ENCODE measurements at regions not wholly inside any gene's neighbourhood (a gene's known extent, or its start where the extent isn't known, plus 50 kb on each side); places are given as distances from the start of the nearest gene placed in this dataset.
"Not testable (repeated sequence)": the region's sequence is repeated elsewhere in the genome, so short reads cannot be mapped to it uniquely, and the experiment has no call there.

DNA sequence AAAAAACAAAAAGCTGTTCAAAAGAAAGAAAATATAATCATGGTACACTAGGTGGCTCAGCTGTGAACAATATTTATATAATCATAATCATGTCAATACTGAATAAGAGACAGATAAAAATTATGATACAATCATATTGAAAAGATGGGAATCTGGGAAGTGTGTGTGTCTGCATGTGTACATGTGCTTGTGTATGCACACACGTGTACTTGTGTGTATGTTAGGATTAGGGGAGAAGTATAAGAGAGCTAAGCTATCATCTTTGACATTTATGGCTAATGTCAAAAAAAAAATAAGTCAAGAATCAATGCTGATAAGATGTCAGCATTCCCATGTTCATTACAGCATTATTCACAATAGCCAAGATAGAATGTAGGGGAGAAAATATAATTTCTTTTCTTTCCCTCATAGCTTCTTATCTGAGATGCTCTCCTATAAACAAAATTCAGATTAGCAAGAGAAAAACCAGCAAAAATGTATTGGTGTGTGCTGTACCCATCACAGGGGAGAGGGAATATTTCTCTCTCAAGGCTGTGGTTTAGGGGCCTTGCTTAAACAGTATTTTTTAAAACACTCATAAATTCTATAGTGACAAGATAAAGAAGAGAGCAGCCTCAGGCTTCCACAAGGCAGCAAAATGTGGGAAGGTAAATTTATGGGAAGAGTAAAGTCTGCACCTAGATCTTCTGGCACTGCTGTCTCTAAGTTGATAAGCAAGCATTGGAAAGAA lies 63.4 kb upstream of the ITGA11 start:
- Histone ChIP-seq H3K4me3 (ENCODE audit: low read depth, low read length) (no peak overlapping the region), H3K36me3 (ENCODE audit: insufficient read depth) (no peaks in the 10 kb centered on the region), H3K4me1 (ENCODE audit: insufficient read depth) (no peaks in the 10 kb centered on the region), H3K27ac (ENCODE audit: low read depth) (no peak overlapping the region)
- DNase-seq (ENCODE audit: extremely low spot score) = no peak
- WGBS = 71% methylated on average over 1 of the region's 1 CpG

DNA sequence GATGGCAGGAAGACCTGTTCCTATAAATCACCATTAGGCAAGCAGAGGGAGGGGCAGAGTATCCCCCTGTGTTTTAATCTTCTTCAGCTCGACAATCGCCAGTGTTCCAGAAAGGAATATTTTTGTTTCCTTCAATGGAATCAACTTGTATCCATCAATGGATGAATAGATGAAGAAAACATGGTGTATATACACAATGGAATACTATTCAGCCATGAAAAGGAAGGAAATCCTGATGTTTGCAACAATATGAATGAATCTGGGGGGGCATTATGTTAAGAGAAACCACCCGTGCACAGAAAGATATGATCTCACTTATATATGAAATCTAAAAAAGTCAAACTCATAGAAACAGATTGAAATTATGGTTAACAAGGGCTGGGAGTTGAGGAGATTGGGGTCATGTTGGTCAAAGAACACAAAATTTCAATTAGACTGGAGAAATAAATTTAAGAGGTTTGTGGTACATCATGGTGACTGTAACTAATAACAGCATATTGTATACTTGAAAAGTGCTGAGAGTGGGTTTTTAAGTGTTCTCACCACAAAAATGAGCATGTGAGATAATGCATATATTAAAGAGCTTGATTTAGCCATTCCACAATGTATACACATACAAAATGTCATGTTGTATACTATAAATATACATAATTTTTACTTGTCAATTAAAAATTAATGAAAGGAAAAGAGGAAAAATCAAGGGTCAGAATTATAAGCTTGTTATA lies 64.2 kb upstream of the ITGA11 start:
- Histone ChIP-seq H3K4me1 (ENCODE audit: insufficient read depth) (no peaks in the 10 kb centered on the region), H3K27ac (ENCODE audit: low read depth) (no peak overlapping the region), H3K4me3 (ENCODE audit: low read depth, low read length) (no peak overlapping the region), H3K36me3 (ENCODE audit: insufficient read depth) (no peaks in the 10 kb centered on the region)
- DNase-seq (ENCODE audit: extremely low spot score) = no peak
- 58% methylated on average over 3 of the region's 3 CpGs for WGBS

DNA sequence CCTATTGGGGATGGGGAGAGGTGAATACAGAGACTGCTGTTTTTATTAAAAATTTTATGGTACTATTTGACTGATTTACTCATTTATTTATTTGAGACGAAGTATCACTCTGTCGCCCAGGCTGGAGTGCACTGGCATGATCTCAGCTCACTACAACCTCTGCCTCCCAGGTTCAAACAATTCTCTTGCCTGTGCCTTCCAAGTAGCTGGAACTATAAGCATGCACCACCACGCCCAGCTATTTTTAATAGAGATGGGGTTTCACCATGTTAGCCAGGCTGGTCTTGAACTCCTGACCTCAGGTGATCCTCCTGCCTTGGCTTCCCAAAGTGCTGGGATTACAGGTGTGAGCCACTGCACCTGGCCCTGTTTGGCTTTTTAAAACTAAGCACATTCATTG lies 64.8 kb upstream of the ITGA11 start:
- not testable (repeated sequence) for DNase-seq (ENCODE audit: extremely low spot score); H3K4me3 ChIP-seq (ENCODE audit: low read depth, low read length); H3K27ac ChIP-seq (ENCODE audit: low read depth); H3K4me1 ChIP-seq (ENCODE audit: insufficient read depth); H3K36me3 ChIP-seq (ENCODE audit: insufficient read depth)
- 90% methylated on average over 3 of the region's 3 CpGs for WGBS

DNA sequence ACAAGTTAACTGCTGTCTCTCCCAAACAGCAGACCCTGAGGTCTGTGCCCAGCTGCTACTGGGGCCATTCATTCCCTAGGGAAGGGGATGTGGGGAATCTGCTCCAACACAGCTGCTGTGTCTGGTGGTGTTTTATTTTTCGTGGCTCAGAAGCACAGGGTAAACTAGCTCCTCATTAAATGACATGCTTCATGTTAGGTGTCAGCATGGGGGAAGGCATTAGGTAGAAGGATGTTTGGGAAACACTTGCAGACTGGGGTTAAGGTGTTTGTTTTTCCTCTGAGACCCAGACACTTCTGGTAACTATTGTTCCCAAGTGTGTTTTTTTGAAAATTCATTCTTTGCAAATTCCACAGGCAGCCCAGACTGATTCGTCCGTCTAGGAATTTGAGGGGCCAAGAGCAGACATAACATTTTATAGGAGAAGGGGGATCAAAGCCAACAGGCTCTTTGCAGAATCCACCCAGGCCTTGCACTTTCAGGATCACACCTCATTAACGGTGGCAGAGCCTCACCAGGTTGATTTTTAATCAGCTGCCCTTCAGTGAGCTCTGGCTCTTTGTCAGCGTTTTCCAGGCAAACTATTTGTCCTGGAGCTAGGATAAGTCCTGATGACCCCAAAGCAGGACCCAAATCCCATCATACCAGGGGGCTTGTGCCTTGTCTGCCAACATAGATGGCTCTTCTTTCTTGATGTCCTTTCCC lies 65.4 kb upstream of the ITGA11 start:
- Histone ChIP-seq H3K4me3 (ENCODE audit: low read depth, low read length) (no peak overlapping the region), H3K4me1 (ENCODE audit: insufficient read depth) (no peaks in the 10 kb centered on the region), H3K27ac (ENCODE audit: low read depth) (no peak overlapping the region), H3K36me3 (ENCODE audit: insufficient read depth) (no peaks in the 10 kb centered on the region)
- 69% methylated on average over 5 of the region's 5 CpGs for WGBS
- DNase-seq (ENCODE audit: extremely low spot score) = no peak

DNA sequence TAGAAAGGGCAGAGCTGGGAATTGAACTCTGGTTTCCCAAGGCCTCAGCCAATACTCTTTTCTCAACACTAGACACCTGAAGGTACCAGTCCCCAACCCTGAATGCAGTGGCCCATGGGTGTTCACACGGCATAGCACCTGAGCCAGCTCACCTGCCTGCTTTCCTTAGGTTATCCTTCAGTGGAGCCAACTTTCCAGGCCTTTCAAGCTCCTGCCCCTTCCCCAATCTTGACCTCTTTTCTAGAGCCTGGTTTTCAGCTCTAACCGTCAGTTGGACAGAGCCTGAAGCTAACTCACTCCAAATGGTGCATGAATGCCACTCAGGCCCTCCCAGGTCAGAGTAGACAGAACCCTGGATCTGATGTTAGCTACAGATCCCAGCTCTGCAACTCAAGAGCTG lies 66.1 kb upstream of the ITGA11 start:
- H3K27ac ChIP-seq (ENCODE audit: low read depth) = no peak overlapping the region
- WGBS = 98% methylated on average over 2 of the region's 2 CpGs

DNA sequence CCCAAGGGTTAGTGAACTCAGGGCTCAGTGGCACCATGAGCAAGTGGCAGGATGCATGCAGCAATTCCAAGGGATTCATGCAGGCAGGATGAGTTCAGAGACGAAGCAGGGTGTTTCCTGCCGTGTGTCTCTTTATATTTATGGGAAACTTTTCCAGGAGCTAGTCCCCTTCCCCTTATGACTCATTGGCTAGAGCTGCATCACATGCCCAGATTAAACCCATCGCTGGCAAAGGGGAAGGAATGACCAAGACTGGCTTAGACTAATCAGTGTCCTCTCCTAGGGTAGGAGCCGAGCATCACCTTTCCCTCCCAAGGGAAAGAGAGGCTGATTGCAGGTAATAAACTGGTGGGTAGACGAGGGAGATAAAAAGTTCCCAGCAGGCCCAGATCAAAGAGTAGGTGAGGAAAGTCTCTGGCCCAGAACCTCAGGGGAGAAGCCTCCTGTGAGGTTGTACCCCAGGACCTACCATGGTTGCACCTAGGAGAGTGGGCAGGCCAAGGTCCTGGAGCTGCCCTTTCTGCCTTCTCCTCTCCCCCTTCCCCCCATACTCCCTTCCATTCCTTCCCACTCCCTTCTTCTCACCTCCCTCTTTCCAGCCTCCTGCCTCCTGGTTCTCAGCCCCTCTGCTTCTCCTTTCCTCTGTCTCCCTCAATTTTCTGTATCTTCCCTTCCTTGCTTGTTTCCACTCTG lies 67.8 kb upstream of the ITGA11 start:
- 79% methylated on average over 5 of the region's 5 CpGs for WGBS
- no peak overlapping the region for H3K4me3 ChIP-seq (ENCODE audit: low read depth, low read length)
- H3K4me1 ChIP-seq (ENCODE audit: insufficient read depth) = no peaks in the 10 kb centered on the region
- DNase-seq (ENCODE audit: extremely low spot score) = no peak
- H3K27ac ChIP-seq (ENCODE audit: low read depth) = no peak overlapping the region
- H3K36me3 ChIP-seq (ENCODE audit: insufficient read depth) = no peaks in the 10 kb centered on the region

More for the DNA sequence above, 66.1 kb upstream of the ITGA11 start:
- H3K4me1 ChIP-seq (ENCODE audit: insufficient read depth) = no peaks in the 10 kb centered on the region
- no peak overlapping the region for H3K4me3 ChIP-seq (ENCODE audit: low read depth, low read length)
- no peaks in the 10 kb centered on the region for H3K36me3 ChIP-seq (ENCODE audit: insufficient read depth)
- DNase-seq (ENCODE audit: extremely low spot score) = no peak

DNA sequence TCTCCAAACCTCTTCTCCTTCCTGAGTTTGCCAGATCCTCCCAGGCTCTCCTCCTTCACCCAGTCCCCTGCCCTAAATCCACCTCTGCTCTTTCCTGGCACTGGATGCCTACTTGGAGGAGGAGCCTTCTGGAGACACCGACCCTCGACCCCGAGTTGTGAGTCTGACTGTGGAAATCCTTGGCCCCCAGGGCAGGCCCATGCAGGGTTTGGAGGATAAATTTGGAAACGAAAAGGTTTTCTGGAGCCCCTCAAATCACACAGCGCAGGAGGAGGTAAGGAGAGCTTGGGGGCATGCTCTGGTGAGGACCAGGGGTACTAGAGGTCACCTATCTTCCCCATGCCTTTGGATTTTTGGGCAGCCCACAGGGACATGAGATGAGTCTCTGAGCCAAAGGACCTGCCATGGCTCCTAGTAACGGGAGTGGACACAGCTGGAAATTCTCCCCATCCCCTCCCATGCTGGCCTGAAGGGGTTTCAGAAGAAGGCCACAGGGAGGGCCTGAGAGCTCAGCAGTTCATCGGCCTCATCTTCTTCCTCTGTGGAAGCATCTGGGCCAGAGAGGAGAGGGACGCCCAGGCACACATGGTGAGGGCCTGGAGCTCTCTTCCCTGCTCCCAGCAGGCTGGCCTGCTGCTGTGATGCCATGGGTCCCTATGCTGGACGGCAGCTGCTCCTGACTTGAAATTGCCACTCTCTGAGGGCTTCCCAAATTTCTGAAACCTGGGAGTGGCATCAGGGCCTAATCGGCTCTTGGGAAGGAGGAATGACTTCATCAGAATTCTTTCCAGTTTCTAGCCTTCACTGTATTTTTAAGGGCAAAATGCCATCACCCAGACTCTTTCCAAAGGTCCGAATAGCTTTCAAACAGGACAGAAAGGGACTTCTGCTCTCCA lies 68.6 kb upstream of the ITGA11 start:
- DNase-seq (ENCODE audit: extremely low spot score) = no peak
- Histone ChIP-seq H3K36me3 (ENCODE audit: insufficient read depth) (no peaks in the 10 kb centered on the region), H3K4me1 (ENCODE audit: insufficient read depth) (no peaks in the 10 kb centered on the region), H3K27ac (ENCODE audit: low read depth) (no peak overlapping the region), H3K4me3 (ENCODE audit: low read depth, low read length) (no peak overlapping the region)
- WGBS = 70% methylated on average over 11 of the region's 11 CpGs

DNA sequence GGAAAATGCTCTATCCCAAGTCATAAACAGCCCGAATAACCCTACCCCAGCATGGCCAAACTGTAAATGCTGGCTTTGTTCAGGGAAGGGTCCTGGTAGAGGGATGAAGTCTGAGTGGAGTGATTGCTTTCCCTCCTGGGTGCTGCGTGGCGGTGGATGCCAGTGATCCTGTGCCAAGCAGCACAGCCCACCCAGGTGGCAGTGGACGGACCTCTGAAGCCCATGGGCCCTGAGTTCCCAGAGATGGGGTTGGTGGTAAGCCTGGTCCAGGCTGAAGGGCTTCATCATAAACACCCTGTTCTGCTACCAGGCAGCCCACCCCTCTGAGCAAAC lies 69.3 kb upstream of the ITGA11 start:
- no peaks in the 10 kb centered on the region for H3K36me3 ChIP-seq (ENCODE audit: insufficient read depth)
- H3K4me3 ChIP-seq (ENCODE audit: low read depth, low read length) = no peak overlapping the region
- no peak overlapping the region for H3K27ac ChIP-seq (ENCODE audit: low read depth)
- no peaks in the 10 kb centered on the region for H3K4me1 ChIP-seq (ENCODE audit: insufficient read depth)
- no peak for DNase-seq (ENCODE audit: extremely low spot score)
- WGBS = 79% methylated on average over 4 of the region's 4 CpGs

DNA sequence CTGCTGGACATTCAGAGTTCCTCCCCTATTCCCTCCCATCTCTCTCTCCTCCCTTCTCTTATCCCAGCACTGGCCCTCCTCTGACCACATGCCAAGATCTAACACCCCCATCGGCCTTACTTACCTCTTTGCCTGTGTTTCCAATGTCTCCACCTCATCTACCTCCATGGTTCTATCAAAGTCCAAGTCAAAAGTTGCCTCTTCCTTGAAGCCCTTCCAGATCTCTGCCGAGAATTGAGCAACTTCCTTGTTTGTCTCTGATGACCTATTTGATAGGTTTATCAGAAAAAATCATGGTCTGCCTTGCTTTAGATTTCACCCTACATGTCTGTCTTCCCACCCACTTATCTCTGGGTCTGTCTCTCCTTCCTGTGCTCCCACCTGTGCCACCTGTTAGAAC lies 69.7 kb upstream of the ITGA11 start:
- Histone ChIP-seq H3K4me3 (ENCODE audit: low read depth, low read length) (no peak overlapping the region), H3K36me3 (ENCODE audit: insufficient read depth) (no peaks in the 10 kb centered on the region), H3K27ac (ENCODE audit: low read depth) (no peak overlapping the region), H3K4me1 (ENCODE audit: insufficient read depth) (no peaks in the 10 kb centered on the region)
- DNase-seq (ENCODE audit: extremely low spot score) = no peak
- WGBS = 94% methylated on average over 2 of the region's 2 CpGs

DNA sequence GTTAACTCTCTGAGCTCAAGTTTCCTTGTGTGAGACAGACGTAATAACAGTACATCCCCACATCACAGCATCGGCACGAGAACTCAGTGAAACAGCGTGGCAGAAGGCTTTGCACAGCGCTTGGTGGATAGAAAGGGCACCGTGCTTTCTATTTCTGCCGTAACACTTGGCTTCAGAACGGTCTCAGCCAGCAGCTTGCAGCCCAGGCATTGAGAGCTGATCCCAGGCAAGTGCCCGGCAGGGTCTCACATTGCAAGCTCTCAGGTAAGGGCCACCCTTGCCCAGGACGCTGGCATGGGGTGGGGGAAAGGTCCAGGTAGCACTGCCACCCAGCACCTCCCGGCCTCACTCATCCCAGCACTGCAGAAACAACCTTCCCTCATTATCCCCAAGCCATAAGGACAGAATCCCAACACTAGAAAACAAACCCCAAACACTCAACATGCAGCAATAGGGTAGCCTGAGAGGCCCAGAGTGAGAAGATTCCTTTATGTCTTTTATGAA lies 70.5 kb upstream of the ITGA11 start:
- Histone ChIP-seq H3K4me1 (ENCODE audit: insufficient read depth) (no peaks in the 10 kb centered on the region), H3K36me3 (ENCODE audit: insufficient read depth) (no peaks in the 10 kb centered on the region), H3K27ac (ENCODE audit: low read depth) (no peak overlapping the region), H3K4me3 (ENCODE audit: low read depth, low read length) (no peak overlapping the region)
- no peak for DNase-seq (ENCODE audit: extremely low spot score)
- WGBS = 95% methylated on average over 11 of the region's 11 CpGs

DNA sequence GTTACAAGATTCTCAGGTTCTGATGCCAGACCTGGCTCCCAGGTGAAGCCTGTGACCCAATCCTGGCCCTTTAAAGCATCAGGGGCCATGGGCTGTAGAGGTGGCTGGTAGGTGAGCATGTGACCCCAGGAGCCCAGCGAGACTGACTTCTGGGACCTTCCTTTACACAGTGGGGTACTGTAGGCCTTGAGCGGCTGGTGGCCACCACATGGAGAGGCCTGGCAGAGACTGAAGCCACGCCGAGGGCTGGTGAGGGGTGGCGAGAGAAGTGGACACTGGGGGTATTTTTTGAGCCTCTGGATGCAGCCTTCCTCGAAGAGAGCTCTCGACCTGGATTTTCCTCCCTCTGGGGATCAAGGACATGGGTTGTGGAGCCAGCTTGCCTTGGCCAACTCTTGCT lies 71.2 kb upstream of the ITGA11 start:
- WGBS = 96% methylated on average over 7 of the region's 7 CpGs
- no peak overlapping the region for H3K4me3 ChIP-seq (ENCODE audit: low read depth, low read length)
- no peak for DNase-seq (ENCODE audit: extremely low spot score)
- no peak overlapping the region for H3K27ac ChIP-seq (ENCODE audit: low read depth)
- H3K4me1 ChIP-seq (ENCODE audit: insufficient read depth) = no peaks in the 10 kb centered on the region
- no peaks in the 10 kb centered on the region for H3K36me3 ChIP-seq (ENCODE audit: insufficient read depth)

DNA sequence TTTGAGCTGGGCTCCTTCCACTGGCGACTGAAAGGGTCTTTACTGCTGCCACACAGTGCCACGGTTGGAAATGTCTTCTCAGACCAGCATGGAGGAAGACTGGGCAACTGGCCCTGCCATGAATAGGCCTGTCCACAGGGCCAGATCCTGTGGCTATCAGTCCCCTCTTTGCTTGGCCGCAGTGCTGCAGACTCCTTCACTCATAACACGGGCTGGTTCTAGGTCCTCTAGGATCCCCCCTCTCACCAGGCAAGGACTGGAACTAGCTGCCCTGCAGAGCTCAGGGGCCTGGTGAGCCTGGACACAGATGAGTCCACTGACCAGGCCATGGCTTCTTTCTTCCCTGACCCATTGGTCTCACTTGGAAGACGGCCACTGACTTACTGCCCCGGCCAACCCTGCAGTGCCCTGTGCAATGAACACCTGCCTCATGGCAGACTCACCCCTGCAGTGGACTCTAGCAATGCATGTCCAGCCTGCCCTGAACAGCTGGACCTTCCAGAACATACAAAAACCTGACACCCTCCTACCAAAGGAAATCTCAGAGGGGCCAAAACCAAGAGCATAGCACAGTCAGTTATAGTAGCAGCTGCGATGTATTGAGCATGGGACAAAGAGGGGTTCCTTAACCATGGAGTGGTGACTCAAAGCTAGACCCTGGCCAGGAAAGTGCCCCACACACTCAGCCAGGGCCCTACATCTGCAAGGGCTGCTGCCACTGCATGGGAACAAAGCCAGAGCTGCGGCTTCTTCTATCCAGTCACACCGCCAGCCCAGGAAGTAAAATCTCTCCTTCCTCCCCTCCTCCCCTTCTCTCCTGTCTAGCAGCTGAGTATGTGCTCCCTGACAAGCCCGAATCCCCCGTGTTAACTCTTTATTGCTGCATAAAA lies 72.1 kb upstream of the ITGA11 start:
- H3K4me3 ChIP-seq (ENCODE audit: low read depth, low read length) = no peak overlapping the region
- no peak for DNase-seq (ENCODE audit: extremely low spot score)
- no peaks in the 10 kb centered on the region for H3K4me1 ChIP-seq (ENCODE audit: insufficient read depth)
- no peak overlapping the region for H3K27ac ChIP-seq (ENCODE audit: low read depth)
- 71% methylated on average over 11 of the region's 11 CpGs for WGBS
- no peaks in the 10 kb centered on the region for H3K36me3 ChIP-seq (ENCODE audit: insufficient read depth)
